RWPE1 (cell line): ENCODE measurements at regions not wholly inside any gene's neighbourhood (a gene's known extent, or its start where the extent isn't known, plus 50 kb on each side); places are given as distances from the start of the nearest gene placed in this dataset.

Experiments
- CTCF ChIA-PET: fragments of 350-600 bp; sonication (Branson Sonifier 250); formaldehyde crosslinking; extraction: SDS; loops from one replicate; lab custom pipeline; 2021; lab: Yijun Ruan, JAX
- POLR2A ChIA-PET: fragments of 400-600 bp; formaldehyde crosslinking; extraction: SDS; loops from one replicate; lab custom pipeline; 2020; ENCODE audit warnings: antibody characterized with exemption; ENCODE audit not compliant: low non-redundant PET; lab: Yijun Ruan, JAX
- DNase-seq: peaks from one replicate; pipeline ENCODE4 v3.0.0; 2012; ENCODE audit warnings: low spot score
- H3K27ac ChIP-seq: fragments of 450-650 bp; 2 replicates; pipeline ENCODE4 v1.5.1; 2017
- TF ChIP-seq, protein P1 (sequence below): fragments of 450-650 bp; conservative IDR thresholded peaks from 2 replicates; pipeline ENCODE4 v1.5.1; 2017; ENCODE audit warnings: low read depth, mild to moderate bottlenecking

GRCh38 chr22:48837341-48837935 is 990.2 kb downstream of the BRD1 start:
- no peak overlapping the region for H3K27ac ChIP-seq
- ChIA-PET POLR2A (no interaction called here), CTCF (no interaction called here)
- TF ChIP-seq, protein P1, sequence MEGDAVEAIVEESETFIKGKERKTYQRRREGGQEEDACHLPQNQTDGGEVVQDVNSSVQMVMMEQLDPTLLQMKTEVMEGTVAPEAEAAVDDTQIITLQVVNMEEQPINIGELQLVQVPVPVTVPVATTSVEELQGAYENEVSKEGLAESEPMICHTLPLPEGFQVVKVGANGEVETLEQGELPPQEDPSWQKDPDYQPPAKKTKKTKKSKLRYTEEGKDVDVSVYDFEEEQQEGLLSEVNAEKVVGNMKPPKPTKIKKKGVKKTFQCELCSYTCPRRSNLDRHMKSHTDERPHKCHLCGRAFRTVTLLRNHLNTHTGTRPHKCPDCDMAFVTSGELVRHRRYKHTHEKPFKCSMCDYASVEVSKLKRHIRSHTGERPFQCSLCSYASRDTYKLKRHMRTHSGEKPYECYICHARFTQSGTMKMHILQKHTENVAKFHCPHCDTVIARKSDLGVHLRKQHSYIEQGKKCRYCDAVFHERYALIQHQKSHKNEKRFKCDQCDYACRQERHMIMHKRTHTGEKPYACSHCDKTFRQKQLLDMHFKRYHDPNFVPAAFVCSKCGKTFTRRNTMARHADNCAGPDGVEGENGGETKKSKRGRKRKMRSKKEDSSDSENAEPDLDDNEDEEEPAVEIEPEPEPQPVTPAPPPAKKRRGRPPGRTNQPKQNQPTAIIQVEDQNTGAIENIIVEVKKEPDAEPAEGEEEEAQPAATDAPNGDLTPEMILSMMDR = no peak
- no peak for DNase-seq

GRCh38 chr22:48836673-48837340 is 990.9 kb downstream of the BRD1 start:
- no peak for DNase-seq
- H3K27ac ChIP-seq = no peak overlapping the region
- CTCF ChIA-PET = no interaction called here
- TF ChIP-seq, protein P1 = no peak
- POLR2A ChIA-PET = no interaction called here

DNA sequence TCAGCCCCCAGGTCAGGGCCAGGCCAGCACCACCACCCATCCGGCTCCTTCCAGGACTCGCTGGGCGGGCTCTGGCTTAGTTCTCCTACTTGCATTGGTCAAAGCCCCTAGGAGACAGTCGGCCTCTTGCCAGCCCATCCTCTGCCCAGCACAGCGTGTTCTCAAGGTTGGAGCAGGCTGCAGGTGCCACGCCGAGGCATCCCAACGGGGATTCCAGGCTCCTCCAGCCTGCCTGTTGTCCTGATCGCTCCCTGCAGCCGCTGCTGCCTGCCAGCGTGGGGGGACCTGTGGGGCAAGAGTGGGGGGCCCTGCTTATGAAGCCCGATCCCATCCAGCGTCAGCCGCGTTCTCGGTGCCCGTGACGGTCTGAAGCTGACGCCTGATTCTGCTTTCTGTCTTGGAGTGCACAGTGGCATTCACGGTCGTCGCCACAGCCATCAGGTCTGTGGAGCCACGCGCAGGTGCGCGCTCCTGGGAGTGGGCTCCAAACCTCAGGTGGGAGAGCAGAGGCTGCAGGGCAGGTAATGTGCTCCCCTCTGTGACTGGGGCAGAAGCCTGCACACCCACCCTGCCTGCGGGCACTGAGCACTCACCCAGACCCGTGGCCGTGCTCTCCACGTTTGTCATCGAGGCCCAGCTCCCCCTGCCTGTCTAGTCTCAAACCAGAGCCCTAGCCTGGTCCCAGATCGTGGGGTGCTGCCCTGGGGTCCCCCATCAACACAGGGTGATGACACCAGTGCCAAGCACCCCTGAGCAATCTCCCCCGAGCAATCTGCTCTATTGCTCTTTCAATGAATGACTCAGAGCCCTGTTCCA is 991.6 kb downstream of the BRD1 start:
- no peak for DNase-seq
- CTCF ChIA-PET = no interaction called here
- H3K27ac ChIP-seq = no peak overlapping the region
- TF ChIP-seq, protein P1 = no peak
- POLR2A ChIA-PET = no interaction called here

DNA sequence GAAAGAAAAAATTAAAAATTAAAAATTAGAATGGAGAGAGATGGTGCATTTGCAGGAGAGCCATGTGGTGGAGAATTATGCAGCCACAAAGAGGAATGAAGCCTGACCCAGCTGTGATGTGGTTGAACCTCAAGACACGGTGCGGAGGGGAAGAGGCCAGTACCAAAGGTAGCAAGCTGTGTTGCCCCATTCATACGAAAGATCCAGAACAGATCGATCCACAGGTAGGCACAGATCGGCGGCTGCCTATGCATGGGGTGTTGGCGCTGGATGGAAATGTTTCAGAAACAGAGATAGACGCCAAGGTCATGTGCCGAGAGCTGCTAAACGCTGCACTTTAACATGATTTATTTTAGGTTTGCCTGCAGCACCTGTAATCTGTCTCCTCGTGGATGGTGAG is 992.3 kb downstream of the BRD1 start:
- H3K27ac ChIP-seq = no peak overlapping the region
- TF ChIP-seq, protein P1 = no peak
- ChIA-PET CTCF (no interaction called here), POLR2A (no interaction called here)
- no peak for DNase-seq

- H3K27ac ChIP-seq = no peak overlapping the region
- DNase-seq = no peak
- TF ChIP-seq, protein P1 = no peak
- CTCF ChIA-PET = no interaction called here
- POLR2A ChIA-PET = no interaction called here
These were observed 993.3 kb downstream of the BRD1 start for GRCh38 chr22:48834404-48834803.

DNA sequence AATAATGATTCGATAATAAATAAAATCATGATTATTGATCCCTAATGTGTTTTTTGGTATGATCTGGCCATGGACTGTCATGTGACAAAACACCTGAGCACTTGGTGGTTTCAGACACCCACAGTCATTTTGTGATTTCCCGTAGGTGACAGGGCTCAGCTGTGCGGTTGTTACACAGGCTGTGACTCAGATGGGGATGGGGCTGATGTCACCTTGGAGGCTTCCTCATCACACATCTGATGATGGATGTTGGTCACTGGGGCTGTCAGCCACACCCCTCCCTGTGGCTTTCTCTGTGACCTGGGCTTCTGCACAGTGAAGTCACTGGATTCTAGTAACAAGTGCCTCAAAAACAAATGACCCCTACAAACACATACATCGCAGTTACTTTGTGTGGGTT is 995.1 kb downstream of the BRD1 start:
- CTCF ChIA-PET = no interaction called here

More for the DNA sequence above, 995.1 kb downstream of the BRD1 start:
- DNase-seq = no peak
- H3K27ac ChIP-seq = no peak overlapping the region
- POLR2A ChIA-PET = no interaction called here
- TF ChIP-seq, protein P1 = no peak
